GM21786 (cell line): ENCODE measurements at regions not wholly inside any gene's neighbourhood (a gene's known extent, or its start where the extent isn't known, plus 50 kb on each side); places are given as distances from the start of the nearest gene placed in this dataset.
"Not testable (repeated sequence)": the region's sequence is repeated elsewhere in the genome, so short reads cannot be mapped to it uniquely, and the experiment has no call there.

Experiments used
- ATAC-seq: cut with Tn5 transposase; IDR thresholded peaks from one replicate; pipeline ENCODE4 v1.9.1; 2021; ENCODE audit not compliant: unreplicated experiment

- no peak for ATAC-seq
Observed at GRCh38 chr7:69363136-69363535, 235.1 kb upstream of the AUTS2 start.

DNA sequence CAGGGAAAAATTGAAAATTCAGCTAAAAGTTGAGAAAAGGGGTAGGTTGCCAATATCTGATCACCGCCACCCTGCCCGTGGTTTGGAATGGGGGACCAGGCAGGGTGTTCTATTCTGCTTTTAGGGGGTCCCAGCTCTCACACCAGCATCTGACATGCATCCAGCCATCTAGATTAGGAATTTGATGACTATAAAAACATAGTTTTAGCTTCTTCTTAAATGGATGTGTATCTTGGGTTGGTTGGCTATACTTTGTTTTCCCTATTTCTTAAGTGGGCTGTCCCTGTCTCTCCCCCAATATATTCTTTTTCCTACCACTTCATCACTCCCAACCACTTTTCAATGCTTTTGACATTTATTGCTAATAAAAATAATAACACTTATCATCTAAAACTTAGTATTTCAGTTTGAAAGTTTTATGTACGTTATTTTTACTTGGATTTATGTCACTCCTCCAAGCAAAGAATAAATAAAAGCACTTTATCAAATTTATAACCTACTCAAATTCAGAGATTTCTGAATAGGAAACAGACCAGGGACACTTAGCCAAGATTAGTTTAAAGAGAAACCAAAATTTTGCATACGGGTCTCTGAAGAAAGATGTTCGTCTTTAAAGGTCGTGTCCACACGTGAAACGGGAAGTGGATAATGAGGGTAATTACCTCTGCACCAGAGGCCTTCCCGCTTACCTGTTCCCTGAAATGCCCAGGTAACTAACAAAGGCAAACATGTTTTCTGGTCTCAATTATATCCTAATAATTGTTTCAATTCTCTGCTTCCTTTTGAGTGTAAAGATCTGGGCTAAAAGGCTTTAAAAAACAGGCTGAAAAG lies 233.2 kb upstream of the AUTS2 start:
- no peak for ATAC-seq

GRCh38 chr7:69365651-69366192 lies 232.6 kb upstream of the AUTS2 start:
- no peak for ATAC-seq

GRCh38 chr7:69367780-69368179 lies 230.5 kb upstream of the AUTS2 start:
- no peak for ATAC-seq

DNA sequence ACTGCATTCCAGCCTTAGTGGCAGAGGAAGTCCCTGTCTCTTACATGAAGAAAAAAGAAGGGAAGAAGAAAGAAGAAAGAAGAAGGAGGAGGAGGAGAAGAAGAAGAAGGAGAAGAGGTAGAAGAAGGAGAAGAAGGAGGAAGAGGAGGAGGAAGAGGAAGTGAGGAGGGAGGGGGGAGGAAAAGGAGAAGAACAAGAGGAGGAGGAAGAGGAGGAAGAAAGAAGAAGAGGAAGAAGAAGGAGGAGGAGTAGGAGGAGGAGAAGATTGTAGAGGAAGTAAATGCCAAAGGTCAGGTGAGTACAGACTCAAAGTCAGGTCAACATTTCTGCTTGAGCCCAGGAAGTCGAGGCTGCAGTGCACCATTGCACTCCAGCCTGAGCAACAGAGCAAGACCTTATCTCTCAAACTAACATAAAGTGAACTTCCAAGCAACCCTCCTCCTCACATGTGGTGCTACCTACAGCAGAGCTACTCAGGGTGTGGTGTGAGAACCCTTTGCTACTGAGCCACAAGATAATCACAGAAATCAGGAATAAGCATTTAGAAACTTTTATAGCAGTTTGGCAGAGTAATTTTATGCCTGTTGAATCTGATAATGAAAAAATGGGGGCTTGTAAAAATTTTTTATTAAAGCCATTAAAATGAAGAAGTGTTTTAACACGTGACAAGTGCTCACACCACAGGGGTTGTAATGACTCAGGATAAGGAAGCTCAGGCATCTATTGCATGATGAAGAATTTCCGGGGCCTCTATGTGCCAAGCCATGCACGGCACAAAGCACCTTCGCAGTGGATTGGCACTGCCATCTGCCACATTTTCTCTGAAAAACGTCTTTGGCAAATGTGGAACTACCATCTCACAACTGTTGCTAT lies 224.9 kb upstream of the AUTS2 start:
- no peak for ATAC-seq

GRCh38 chr7:69374044-69374425 lies 224.2 kb upstream of the AUTS2 start:
- no peak for ATAC-seq

GRCh38 chr7:69377191-69377590 lies 221.1 kb upstream of the AUTS2 start:
- no peak for ATAC-seq

- ATAC-seq, result no peak
Observed at GRCh38 chr7:69388452-69389137, 209.7 kb upstream of the AUTS2 start.

- ATAC-seq, result no peak
Observed at GRCh38 chr7:69389216-69389615, 209.1 kb upstream of the AUTS2 start.

- not testable (repeated sequence) for ATAC-seq
Observed at GRCh38 chr7:69393912-69394311, 204.4 kb upstream of the AUTS2 start.

GRCh38 chr7:69395061-69395714 lies 203.1 kb upstream of the AUTS2 start:
- ATAC-seq, result no peak

DNA sequence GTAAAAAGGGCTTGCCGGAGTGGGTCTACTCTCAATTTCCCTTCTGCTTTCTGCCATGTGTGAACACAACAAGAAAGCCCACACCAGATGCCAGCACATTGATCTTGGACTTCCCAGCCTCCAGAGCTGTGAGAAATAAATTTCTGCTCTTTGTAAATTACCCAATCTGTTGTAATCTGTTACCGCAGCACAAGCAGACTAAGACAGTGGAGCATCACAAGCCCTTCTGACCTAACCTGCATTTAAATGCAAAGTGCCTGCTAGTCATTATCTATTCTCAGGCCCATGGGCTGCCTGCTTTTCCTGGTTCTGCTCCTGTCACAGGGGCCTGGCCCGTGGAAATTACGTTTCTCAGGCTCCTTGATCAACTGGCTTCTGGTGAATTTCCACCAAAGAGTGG lies 199.3 kb upstream of the AUTS2 start:
- ATAC-seq, result no peak

- ATAC-seq, result no peak
Observed at GRCh38 chr7:69399401-69399800, 198.9 kb upstream of the AUTS2 start.

DNA sequence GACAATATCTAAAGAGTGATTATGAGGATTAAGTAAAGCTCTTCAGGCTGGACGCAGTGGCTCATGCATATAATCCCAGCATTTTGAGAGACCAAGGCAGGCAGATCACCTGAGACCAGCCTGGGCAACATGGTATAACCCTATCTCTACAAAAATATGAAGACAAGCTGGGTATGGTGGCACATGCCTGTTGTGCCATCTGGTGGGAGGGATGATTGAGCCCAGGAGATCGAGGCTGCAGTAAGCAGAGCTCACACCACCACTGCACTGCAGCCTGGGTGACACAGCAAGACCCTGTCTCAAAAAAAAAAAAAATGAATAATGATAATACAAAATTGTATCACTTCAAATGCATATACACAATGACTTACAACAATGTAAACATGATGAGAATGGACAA lies 195.6 kb upstream of the AUTS2 start:
- no peak for ATAC-seq

DNA sequence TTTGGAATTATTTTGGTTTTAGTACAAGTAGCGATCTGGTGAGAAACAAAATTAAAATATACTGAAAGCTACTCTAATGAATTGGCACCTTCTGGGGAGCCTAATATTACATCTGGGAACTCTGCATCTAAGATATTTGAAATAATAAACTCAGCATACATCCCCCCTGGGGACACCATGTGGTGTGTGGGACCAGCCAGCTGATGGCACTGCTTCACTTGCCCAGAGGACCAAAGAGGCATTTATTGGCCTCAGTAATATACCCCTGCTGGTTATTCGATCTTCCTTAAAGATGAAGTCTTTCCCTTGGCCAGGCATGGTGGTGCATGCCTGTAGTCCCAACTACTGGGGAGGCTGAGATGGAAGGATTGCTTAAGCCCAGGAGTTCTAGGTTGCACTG lies 195.1 kb upstream of the AUTS2 start:
- ATAC-seq, result no peak

DNA sequence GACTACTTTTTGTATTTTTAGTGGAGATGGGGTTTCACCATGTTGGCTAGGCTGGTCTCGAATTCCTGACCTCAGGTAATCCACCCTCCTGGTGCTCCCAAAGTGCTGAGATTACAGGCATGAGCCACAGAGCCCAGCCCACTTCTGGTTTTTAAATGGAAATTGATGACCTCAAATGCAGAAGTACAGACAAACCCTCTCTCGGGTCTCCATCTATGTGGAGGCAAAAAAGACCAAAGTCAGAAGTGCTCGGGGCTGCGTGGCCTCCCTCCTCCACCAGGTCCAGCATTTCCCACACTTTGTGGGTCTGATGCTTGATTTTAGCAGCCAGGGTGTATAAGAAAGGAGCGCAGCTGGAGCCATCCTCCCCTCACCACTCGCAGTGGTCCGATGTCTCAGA lies 187.3 kb upstream of the AUTS2 start:
- no peak for ATAC-seq

GRCh38 chr7:69411466-69411865 lies 186.8 kb upstream of the AUTS2 start:
- no peak for ATAC-seq

GRCh38 chr7:69412331-69413146 lies 185.7 kb upstream of the AUTS2 start:
- peak; percentile 79 for ATAC-seq

DNA sequence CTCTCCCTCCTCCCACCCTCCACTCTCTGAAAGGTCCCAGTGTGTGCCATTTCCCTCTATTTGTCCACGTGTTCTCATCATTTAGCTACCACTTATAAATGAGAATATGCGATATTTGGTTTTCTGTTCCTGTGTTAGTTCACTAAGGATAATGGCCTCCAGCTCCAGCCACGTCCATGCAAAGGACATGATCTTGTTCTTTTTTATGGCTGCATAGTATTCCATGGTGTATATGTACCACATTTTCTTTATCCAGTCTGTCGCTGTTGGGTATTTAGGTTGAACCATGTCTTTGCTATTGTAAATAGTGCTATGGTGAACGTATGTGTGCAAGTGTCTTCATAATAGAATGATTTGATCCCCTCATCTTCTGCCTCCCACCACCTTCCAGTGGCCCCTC lies 183.7 kb upstream of the AUTS2 start:
- no peak for ATAC-seq
